Skeletal muscle tissue (tissue), 3 donors: ENCODE measurements at regions not wholly inside any gene's neighbourhood (a gene's known extent, or its start where the extent isn't known, plus 50 kb on each side); places are given as distances from the start of the nearest gene placed in this dataset.

Experiments used
- H3K27ac ChIP-seq: one replicate; pipeline ENCODE4 v1.7.0; 2013; ENCODE audit warnings: mild to moderate bottlenecking, low read depth, low read length, inconsistent platforms
- H3K27me3 ChIP-seq, 3 donors: one replicate each; pipeline ENCODE4 v1.7.0; 2013; ENCODE audit warnings: low read length in 3 of 3; ENCODE audit not compliant: control insufficient read depth in 3 of 3, insufficient read depth in 3 of 3
- H3K36me3 ChIP-seq, 3 donors: one replicate each; pipeline ENCODE4 v1.7.0; 2013; ENCODE audit warnings: low read length in 3 of 3; ENCODE audit not compliant: control insufficient read depth in 3 of 3, insufficient read depth in 3 of 3
- H3K4me1 ChIP-seq, 3 donors: one replicate each; pipeline ENCODE4 v1.7.0; 2013; ENCODE audit warnings: low read length in 3 of 3, mild to moderate bottlenecking in 3 of 3; ENCODE audit not compliant: control insufficient read depth in 3 of 3, insufficient read depth in 3 of 3
- H3K4me3 ChIP-seq, 3 donors: one replicate each; pipeline ENCODE4 v1.7.0; 2013; ENCODE audit warnings: low read length in 3 of 3
- H3K9ac ChIP-seq, 3 donors: one replicate each; pipeline ENCODE4 v1.7.0; 2013; ENCODE audit warnings: low read length in 3 of 3, mild to moderate bottlenecking in 3 of 3, moderate library complexity in 2 of 3, low read depth in 1 of 3
- H3K9me3 ChIP-seq, 3 donors: one replicate each; pipeline ENCODE4 v1.7.0; 2013; ENCODE audit warnings: low read length in 3 of 3; ENCODE audit not compliant: control insufficient read depth in 3 of 3
- donor health status: Osteomylitis.

DNA sequence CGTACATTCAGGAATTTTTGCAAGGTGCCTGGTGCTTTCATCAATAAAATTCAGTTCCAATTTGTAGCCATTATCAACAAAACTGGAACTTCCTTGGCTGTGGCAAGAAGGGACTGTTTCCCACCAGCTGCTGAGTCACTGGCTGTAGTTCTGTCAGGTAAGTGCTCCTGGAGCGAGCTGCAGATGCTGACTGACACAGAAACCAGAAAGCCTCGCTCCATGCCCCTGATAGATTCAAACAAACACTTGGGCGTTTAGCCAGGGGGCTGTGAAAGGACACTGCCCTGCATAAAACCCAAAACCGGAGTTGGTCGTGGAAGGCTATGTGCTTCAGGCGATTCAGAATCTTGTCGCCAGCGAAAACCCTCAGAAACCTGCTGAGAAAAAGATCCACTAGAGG, 188.4 kb upstream of the FAM9B start:
- no peaks in the 10 kb centered on the region for H3K4me1 ChIP-seq
- H3K9me3 ChIP-seq, result no peaks in the 10 kb centered on the region
- H3K27me3 ChIP-seq, result peaks cover 0 to 4% (median 0%) of the 10 kb centered on the region in 3 donors
- no peak overlapping the region for H3K4me3 ChIP-seq
- no peaks in the 10 kb centered on the region for H3K36me3 ChIP-seq
- no peak overlapping the region for H3K9ac ChIP-seq
- H3K27ac ChIP-seq, result no peak overlapping the region

DNA sequence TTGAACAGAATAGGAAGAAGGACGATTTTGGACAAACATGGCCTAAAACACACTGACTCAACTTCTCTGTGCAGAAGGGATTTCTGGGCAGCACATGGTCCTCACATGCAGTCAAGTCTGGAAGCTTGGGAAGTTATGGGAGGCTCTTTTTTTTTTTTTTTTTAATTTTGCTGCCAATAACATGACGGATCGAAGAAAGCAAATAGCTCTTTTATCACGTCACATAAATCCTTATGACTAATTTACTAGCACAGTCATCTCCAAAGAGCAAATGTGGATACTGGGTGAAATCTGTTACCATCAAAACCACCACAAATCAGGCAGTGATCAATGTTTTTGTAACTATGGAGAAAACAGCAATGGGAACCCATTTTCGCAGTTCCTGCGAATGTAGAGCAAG, 193.3 kb upstream of the FAM9B start:
- no peaks in the 10 kb centered on the region for H3K4me1 ChIP-seq
- H3K36me3 ChIP-seq, result no peaks in the 10 kb centered on the region
- H3K4me3 ChIP-seq, result no peak overlapping the region
- no peak overlapping the region for H3K9ac ChIP-seq
- no peaks in the 10 kb centered on the region for H3K9me3 ChIP-seq
- no peak overlapping the region for H3K27ac ChIP-seq
- peaks cover 0 to 4% (median 0%) of the 10 kb centered on the region in 3 donors for H3K27me3 ChIP-seq

DNA sequence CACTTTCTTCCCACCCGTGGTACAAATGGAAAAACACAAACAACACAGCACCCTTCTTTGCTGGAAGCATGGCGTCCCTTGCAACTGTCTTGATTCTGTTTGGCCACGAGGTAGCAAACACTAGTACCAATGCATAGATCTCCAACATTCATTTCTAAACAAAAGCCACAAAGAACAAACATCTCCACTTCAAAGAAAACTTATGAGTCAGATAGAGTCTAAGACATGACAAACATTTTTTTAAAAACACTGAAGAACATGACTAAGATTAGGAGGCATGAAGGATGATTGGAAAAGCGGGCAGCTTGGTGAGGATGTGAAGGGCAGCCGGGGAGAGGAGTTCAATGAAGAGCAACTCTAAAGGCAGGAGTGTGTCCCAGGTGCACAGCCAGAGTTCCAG, 197.6 kb upstream of the FAM9B start:
- no peaks in the 10 kb centered on the region for H3K36me3 ChIP-seq
- H3K27me3 ChIP-seq, result no peaks in the 10 kb centered on the region
- H3K9ac ChIP-seq, result no peak overlapping the region
- H3K4me3 ChIP-seq, result no peak overlapping the region
- H3K27ac ChIP-seq, result no peak overlapping the region
- no peaks in the 10 kb centered on the region for H3K9me3 ChIP-seq
- no peaks in the 10 kb centered on the region for H3K4me1 ChIP-seq

DNA sequence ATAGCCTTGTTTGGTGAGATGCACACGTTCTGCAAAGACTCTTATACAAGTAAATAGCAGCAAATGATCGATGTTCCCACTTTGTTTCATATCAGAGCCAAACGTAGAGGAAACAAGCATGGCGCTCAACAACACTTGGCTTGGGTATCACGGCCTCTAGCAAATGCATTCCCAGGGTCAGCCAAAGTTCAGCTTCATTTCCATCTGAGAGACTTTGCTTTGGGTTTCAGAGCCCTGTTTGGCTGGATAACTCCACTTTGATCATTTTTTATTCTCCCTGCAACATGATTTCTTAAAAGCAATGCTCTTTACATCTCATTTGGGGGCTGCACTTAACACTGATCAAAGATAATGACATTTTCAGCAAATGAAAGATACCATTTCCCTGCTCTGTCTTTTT, 199.2 kb upstream of the FAM9B start:
- no peaks in the 10 kb centered on the region for H3K9me3 ChIP-seq
- H3K36me3 ChIP-seq, result no peaks in the 10 kb centered on the region
- no peaks in the 10 kb centered on the region for H3K27me3 ChIP-seq
- no peak overlapping the region for H3K27ac ChIP-seq
- no peak overlapping the region for H3K4me3 ChIP-seq
- no peaks in the 10 kb centered on the region for H3K4me1 ChIP-seq
- H3K9ac ChIP-seq, result no peak overlapping the region

DNA sequence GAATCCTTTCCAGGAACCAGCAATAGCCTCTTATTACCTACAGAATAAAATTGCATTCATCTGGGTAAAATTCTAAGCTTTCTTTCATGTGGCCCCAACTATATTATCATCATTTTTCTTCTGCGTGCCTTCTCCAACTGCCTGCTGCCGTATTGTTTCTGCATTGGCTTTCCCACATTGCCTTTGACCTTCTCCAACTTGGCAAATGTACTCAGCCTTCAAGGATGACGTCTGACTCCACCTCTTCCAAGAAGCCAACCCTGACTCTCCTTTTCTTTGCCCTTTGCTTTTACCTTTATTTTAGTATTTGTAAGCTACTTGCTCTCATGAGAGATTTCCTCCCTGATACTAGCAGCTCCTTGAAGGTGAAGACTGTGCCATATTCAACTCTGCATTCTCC, 200.4 kb upstream of the FAM9B start:
- Histone ChIP-seq H3K4me3 (no peak overlapping the region), H3K9ac (no peak overlapping the region), H3K4me1 (no peaks in the 10 kb centered on the region), H3K27me3 (no peaks in the 10 kb centered on the region), H3K36me3 (no peaks in the 10 kb centered on the region), H3K9me3 (no peaks in the 10 kb centered on the region), H3K27ac (no peak overlapping the region)

DNA sequence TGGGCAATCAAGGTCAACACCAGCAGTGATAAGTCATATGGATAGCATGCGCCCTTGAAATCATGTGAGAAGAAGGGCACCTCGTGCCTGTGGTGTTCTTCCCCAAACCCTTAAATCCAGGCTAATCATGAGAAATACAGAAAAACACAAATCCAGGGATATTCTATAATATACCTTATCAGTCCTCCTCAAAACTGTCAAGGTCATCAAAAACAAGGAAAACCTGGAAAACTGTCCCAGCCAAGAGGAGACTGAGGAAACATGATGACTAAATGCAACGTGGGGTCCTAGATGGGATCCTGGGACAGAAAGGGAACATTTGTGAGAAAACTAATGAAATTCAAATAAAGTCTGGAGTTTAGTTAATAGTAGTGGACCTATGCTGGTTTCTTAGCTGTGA, 201.8 kb upstream of the FAM9B start:
- Histone ChIP-seq H3K27ac (no peak overlapping the region), H3K4me1 (no peaks in the 10 kb centered on the region), H3K9ac (no peak overlapping the region), H3K9me3 (no peaks in the 10 kb centered on the region), H3K27me3 (no peaks in the 10 kb centered on the region), H3K36me3 (no peaks in the 10 kb centered on the region), H3K4me3 (no peak overlapping the region)

DNA sequence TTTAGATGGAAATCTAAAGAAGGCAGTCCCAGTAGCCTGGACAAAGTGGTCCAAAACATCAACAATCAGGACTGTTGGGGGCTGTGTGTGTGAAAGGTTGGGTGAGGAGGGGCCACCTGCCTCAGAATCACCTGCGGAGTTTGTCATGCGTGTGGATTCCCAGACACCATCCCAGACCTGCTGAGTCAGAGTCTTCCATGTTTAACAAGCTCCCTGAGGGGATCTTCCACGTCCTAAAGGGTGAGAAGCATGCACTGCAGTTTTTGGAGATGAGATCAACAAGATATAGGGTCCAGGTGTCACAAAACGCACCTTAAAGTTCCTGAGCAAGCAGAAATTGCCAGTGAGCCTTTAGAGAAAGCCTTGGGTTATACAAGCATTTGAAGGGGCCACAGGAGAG, 207.0 kb upstream of the FAM9B start:
- Histone ChIP-seq H3K9ac (no peak overlapping the region), H3K27ac (no peak overlapping the region), H3K9me3 (no peaks in the 10 kb centered on the region), H3K36me3 (no peaks in the 10 kb centered on the region), H3K4me3 (no peak overlapping the region), H3K27me3 (no peaks in the 10 kb centered on the region), H3K4me1 (no peaks in the 10 kb centered on the region)

DNA sequence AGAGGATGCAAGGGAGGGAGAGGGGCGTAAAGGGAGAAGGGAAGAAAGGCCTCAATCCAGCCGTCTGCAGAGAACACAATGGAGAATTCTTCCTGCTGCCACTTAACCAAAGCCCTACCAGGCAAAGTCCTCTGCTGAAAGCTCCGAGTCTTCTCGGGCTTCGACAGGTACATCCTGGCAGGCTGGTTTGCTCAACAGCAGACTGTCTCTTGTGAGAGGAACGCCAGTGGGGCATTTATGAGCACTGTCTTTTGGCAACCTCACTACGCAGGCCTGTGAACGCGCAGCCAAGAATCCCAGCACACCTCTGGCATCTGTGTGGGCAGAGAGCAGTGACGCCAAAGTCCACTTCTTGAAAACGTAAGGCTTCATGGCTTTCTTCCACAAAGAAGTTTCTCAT, 207.5 kb upstream of the FAM9B start:
- Histone ChIP-seq H3K9me3 (no peaks in the 10 kb centered on the region), H3K36me3 (no peaks in the 10 kb centered on the region), H3K9ac (no peak overlapping the region), H3K27me3 (no peaks in the 10 kb centered on the region), H3K4me1 (no peaks in the 10 kb centered on the region), H3K4me3 (no peak overlapping the region), H3K27ac (no peak overlapping the region)

DNA sequence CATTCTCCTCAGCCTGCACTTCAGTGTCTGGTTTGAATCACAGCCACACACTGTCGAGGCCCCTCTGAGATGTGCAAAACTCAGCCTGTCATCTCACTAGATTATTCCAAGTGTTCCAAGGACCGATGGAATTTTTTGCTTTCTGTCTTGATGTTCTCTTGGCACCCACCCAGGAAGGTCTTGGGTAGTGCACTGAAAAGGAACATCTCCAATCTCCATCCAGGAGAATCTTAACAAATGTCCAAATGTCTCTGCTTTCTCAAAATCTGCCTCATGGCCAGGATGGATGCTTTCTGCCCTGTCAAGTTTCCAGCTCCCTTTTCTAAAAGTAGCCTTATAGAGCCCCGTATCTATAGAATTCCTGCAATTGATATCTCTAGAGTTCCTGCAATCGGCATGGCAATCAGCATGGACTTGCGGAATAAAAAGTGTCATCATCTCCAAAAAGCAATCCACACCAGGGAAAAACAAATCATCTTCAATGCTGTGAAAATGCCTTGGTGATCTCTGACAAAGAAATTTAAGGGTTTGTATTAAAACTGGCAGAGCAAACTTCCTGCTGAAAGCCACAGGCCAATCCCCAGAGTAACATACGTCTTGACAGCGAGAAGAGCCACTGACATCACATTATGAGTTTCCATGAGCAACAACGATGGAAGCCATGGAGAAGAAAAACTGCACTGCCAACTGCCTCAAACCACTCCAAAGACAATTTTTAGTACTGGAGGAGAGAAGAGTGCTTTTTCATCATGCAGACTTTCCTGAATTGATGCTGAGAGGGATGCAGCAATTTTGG, 215.3 kb upstream of the FAM9B start:
- Histone ChIP-seq H3K4me1 (no peaks in the 10 kb centered on the region), H3K27ac (no peak overlapping the region), H3K9ac (no peak overlapping the region), H3K27me3 (no peaks in the 10 kb centered on the region), H3K36me3 (no peaks in the 10 kb centered on the region), H3K4me3 (no peak overlapping the region), H3K9me3 (peaks cover 0 to 2% (median 0%) of the 10 kb centered on the region in 3 donors)

DNA sequence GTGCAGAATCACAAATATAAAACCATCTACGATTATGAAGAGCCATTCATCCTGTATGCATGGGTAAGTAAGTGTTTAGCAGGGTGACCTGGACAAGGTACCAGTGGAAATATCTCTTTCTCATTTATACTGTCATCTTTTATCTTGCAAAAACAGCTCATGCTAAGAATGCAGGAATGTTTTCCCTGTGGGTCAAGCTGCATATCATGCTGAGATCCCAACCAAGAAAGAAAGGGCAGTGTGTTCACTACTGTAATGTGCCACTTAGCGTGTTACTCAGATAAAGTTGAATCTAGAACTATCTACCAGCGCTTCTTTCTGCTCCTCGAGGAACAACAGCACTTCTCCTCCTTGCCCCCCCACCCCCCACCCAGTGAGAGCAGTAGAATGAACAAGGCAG, 212.7 kb upstream of the TBL1X start:
- H3K9ac ChIP-seq, result no peak overlapping the region
- no peaks in the 10 kb centered on the region for H3K4me1 ChIP-seq
- no peak overlapping the region for H3K4me3 ChIP-seq
- peaks cover 0 to 2% (median 0%) of the 10 kb centered on the region in 3 donors for H3K9me3 ChIP-seq
- no peak overlapping the region for H3K27ac ChIP-seq
- H3K27me3 ChIP-seq, result no peaks in the 10 kb centered on the region
- no peaks in the 10 kb centered on the region for H3K36me3 ChIP-seq
